ENCODE measurements at regions not wholly inside any gene's neighbourhood (a gene's known extent, or its start where the extent isn't known, plus 50 kb on each side); places are given as distances from the start of the nearest gene placed in this dataset.

- TF ChIP-seq SIN3A (IDR thresholded peaks at IDR 0.05; ENCODE audit: low read depth), result no peak
- TF ChIP-seq POLR2A (IDR thresholded peaks at IDR 0.05; ENCODE audit: borderline replicate concordance, extremely low read depth, insufficient read depth, insufficient read length), result no peak
- no peak for TF ChIP-seq EZH2phosphoT487 (IDR thresholded peaks at IDR 0.05; ENCODE audit: borderline replicate concordance)
- no peak for TF ChIP-seq REST (IDR thresholded peaks at IDR 0.05; ENCODE audit: low read depth)
- TF ChIP-seq MAX (IDR thresholded peaks at IDR 0.05), result no peak
- no peak for TF ChIP-seq EGR1 (IDR thresholded peaks at IDR 0.05; ENCODE audit: low read depth)
- no peak for TF ChIP-seq SRF (IDR thresholded peaks at IDR 0.05; ENCODE audit: low read depth)
- no peak for TF ChIP-seq ZFX (IDR thresholded peaks at IDR 0.05)
- TF ChIP-seq JUND (IDR thresholded peaks at IDR 0.05), result no peak
- no peak for TF ChIP-seq RAD21 (IDR thresholded peaks at IDR 0.05; ENCODE audit: low read depth)
- H3K27ac ChIP-seq (ENCODE audit: low read depth, low read length), result no peak overlapping the region
- no TSS peak for BruUV-seq (replicated peaks)
- H3K36me3 ChIP-seq (ENCODE audit: control insufficient read depth in 1 of 2, insufficient read depth in 2 of 2, low read length in 2 of 2), result no peaks in the 10 kb centered on the region
- ChIA-PET RAD21 (ENCODE audit: low non-redundant PET in 1 of 2, low total read pairs in 2 of 2, uncharacterized antibody in 2 of 2, unreplicated experiment in 2 of 2) (no interaction called here), CTCF (no interaction called here), POLR2A (no interaction called here)
- no peaks in the 10 kb centered on the region for H3K9me3 ChIP-seq (ENCODE audit: control insufficient read depth in 1 of 2, insufficient read depth in 1 of 2, low read depth in 1 of 2, low read length in 2 of 2)
- no peaks in the 10 kb centered on the region for H3K79me2 ChIP-seq (ENCODE audit: insufficient read depth, low read length)
- H3K27me3 ChIP-seq (ENCODE audit: insufficient read depth, low read length), result no peaks in the 10 kb centered on the region; the same call in 1 of the 2 replicates
- no peaks in the 10 kb centered on the region for H4K20me1 ChIP-seq (ENCODE audit: insufficient read depth)
- H3K4me2 ChIP-seq (ENCODE audit: low read length), result peak overlapping the region; percentile 77
- no peak overlapping the region for H2AFZ ChIP-seq (ENCODE audit: low read depth, low read length, poor library complexity, severe bottlenecking)
- no peaks in the 10 kb centered on the region for H3K9me2 ChIP-seq (ENCODE audit: insufficient read depth)
- peaks cover 4 to 22% of the 10 kb centered on the region in 2 experiments; a peak in 3 of 4 replicates for H3K4me1 ChIP-seq (ENCODE audit: control insufficient read depth in 1 of 2, insufficient read depth in 2 of 2, low read length in 2 of 2)
- H3K9ac ChIP-seq (ENCODE audit: low read length), result peak overlapping the region; percentile 47; the same call in 1 of the 2 replicates
- peak overlapping the region; percentile 31 to 49 for H3K4me3 ChIP-seq (replicated peaks in 1 of 2; ENCODE audit: low read depth in 1 of 2, low read length in 2 of 2)
- intact Hi-C loops (cut with micrococcal nuclease), result no loop called here
- DNase-seq (ENCODE audit: low read depth, low spot score) (no peak), ATAC-seq (no peak)
Measured at GRCh38 chr10:100653238-100653956, 92.0 kb upstream of the PAX2 start.

Measured in HCT116 (cell line).